ENCODE measurements at regions not wholly inside any gene's neighbourhood (a gene's known extent, or its start where the extent isn't known, plus 50 kb on each side); places are given as distances from the start of the nearest gene placed in this dataset.

DNA sequence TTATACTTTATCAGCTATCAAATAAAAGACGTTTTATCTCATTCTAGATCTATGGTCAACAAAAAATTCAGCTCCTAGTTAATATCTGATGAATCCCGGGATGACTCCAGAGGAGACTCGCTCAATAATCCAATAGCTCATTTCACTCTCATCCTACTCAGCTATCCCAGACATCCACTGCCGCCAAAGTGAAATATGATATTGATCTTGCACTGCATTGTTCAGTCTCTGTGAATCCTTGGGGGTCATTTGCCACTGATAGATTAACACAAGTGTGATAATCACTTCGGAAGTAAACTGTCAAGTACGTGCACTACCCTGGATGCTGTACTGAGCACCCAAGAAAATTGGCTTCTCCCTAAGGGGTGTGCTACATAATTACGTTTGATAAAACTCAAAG is 249.1 kb downstream of the SUCLG1 start:
- intact Hi-C loops (cut with DNase I; ENCODE audit: low total_unique reads) = loop anchor here (10.0 kb wide), 1 partner anchor 1105 kb away; no protein-coding TSS in a partner anchor
- H3K27me3 ChIP-seq = no peaks in the 10 kb centered on the region
- no peaks in the 10 kb centered on the region for H3K4me1 ChIP-seq
- H3K27ac ChIP-seq = no peak overlapping the region
- no peak overlapping the region for H3K4me3 ChIP-seq
- no peak for TF ChIP-seq POLR2A (IDR thresholded peaks at IDR 0.05)
- TF ChIP-seq, protein P1, sequence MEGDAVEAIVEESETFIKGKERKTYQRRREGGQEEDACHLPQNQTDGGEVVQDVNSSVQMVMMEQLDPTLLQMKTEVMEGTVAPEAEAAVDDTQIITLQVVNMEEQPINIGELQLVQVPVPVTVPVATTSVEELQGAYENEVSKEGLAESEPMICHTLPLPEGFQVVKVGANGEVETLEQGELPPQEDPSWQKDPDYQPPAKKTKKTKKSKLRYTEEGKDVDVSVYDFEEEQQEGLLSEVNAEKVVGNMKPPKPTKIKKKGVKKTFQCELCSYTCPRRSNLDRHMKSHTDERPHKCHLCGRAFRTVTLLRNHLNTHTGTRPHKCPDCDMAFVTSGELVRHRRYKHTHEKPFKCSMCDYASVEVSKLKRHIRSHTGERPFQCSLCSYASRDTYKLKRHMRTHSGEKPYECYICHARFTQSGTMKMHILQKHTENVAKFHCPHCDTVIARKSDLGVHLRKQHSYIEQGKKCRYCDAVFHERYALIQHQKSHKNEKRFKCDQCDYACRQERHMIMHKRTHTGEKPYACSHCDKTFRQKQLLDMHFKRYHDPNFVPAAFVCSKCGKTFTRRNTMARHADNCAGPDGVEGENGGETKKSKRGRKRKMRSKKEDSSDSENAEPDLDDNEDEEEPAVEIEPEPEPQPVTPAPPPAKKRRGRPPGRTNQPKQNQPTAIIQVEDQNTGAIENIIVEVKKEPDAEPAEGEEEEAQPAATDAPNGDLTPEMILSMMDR (IDR thresholded peaks at IDR 0.05) = no peak
- no peaks in the 10 kb centered on the region for H3K36me3 ChIP-seq
- H3K9me3 ChIP-seq = no peaks in the 10 kb centered on the region
- no peak for DNase-seq (ENCODE audit: low spot score in 2 of 2)

DNA sequence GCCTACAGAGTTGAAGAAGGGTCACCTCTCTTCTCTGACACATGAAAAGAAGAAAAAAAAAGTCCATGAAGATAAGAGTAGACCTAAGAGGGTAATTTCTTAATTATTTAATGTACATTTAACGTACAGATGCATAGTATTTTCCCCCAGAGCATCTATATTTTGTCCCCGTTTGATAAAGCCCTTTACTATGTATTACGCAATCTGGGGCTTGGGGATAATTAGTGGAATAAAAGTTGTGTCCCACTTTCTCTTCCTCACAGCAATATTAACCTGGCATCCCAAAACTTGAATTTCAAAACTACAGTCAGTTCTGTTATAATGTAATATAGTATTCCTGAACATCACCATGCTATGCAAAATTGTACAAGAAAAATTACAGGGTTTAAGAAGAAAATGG is 254.1 kb downstream of the SUCLG1 start:
- Histone ChIP-seq H3K36me3 (no peaks in the 10 kb centered on the region), H3K27ac (no peak overlapping the region), H3K4me1 (no peaks in the 10 kb centered on the region), H3K9me3 (no peaks in the 10 kb centered on the region), H3K4me3 (no peak overlapping the region), H3K27me3 (no peaks in the 10 kb centered on the region)
- no peak for TF ChIP-seq POLR2A (IDR thresholded peaks at IDR 0.05)
- TF ChIP-seq POLR2AphosphoS5 (IDR thresholded peaks at IDR 0.05) = no peak
- TF ChIP-seq, protein P1 (IDR thresholded peaks at IDR 0.05) = no peak
- no peak for DNase-seq (ENCODE audit: low spot score in 2 of 2)
- intact Hi-C loops (cut with DNase I; ENCODE audit: low total_unique reads) = no loop called here

DNA sequence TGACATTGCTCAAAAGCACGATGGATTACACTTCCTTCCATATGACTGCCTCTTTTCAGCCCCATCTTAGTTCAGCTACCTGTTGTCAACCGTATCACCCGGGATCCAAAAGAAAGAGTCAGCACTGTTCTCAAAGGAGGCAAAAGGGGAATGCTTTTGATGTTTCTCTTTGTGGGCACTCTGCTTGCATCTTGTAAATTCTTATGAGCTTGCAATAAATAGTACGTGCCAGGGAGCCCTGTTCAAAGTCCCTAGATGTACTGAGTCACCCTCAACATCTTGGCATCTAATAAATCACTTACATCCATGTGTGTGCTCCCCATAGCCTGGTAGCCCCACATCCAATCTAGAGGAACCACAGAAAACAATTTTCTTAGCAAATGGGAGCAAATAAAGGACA is 256.9 kb downstream of the SUCLG1 start:
- Histone ChIP-seq H3K27me3 (no peaks in the 10 kb centered on the region), H3K9me3 (no peaks in the 10 kb centered on the region), H3K4me1 (no peaks in the 10 kb centered on the region), H3K36me3 (no peaks in the 10 kb centered on the region), H3K4me3 (no peak overlapping the region), H3K27ac (no peak overlapping the region)
- DNase-seq (ENCODE audit: low spot score in 2 of 2) = no peak
- TF ChIP-seq POLR2AphosphoS5 (IDR thresholded peaks at IDR 0.05) (no peak), POLR2A (IDR thresholded peaks at IDR 0.05) (no peak)
- TF ChIP-seq, protein P1 (IDR thresholded peaks at IDR 0.05) = no peak
- intact Hi-C loops (cut with DNase I; ENCODE audit: low total_unique reads) = no loop called here

DNA sequence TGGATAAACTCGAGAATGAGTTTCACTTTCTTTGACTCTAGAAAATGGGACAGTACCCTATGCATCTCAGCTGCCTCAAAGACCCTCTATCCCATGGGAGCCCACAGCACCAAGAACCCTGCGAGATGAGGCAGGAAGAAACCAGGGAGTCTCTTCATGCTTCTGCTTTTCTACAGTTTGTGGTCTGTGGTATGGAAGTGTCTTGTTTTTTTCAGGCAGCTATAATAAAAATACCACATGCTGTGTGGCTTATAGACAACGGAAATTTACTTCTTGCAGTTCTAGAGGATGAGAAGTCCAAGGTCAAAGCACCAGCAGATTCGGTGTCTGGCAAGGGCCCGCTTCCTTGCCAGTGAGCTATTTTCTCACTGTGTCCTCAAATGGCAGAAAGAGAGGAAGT is 257.9 kb downstream of the SUCLG1 start:
- Histone ChIP-seq H3K36me3 (no peaks in the 10 kb centered on the region), H3K4me3 (no peak overlapping the region), H3K9me3 (no peaks in the 10 kb centered on the region), H3K27ac (no peak overlapping the region), H3K4me1 (no peaks in the 10 kb centered on the region), H3K27me3 (no peaks in the 10 kb centered on the region)
- DNase-seq (ENCODE audit: low spot score in 2 of 2) = no peak
- intact Hi-C loops (cut with DNase I; ENCODE audit: low total_unique reads) = no loop called here
- TF ChIP-seq, protein P1 (IDR thresholded peaks at IDR 0.05) = no peak
- TF ChIP-seq POLR2A (IDR thresholded peaks at IDR 0.05) (no peak), POLR2AphosphoS5 (IDR thresholded peaks at IDR 0.05) (no peak)

DNA sequence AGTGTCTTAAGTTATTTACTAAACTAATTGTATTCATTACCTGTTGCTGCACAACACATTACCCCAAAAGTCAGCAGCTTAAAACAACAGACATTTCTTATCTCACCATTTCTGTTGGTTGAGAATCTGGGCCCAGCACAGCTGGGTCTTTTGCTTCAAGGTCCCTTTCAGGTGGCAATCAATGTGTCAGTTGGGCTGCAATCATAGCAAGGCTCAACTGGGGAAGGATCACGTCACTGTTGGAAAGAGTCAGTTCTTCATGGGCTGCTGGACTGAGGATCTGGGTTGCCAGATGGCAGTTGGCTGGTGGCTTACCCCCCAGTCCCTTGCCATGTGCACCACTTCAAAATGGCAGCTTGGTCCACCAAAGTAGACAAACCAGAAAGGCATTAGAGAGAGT is 261.2 kb downstream of the SUCLG1 start:
- H3K9me3 ChIP-seq = no peaks in the 10 kb centered on the region

More for the DNA sequence above, 261.2 kb downstream of the SUCLG1 start:
- H3K4me3 ChIP-seq = no peak overlapping the region
- H3K4me1 ChIP-seq = no peaks in the 10 kb centered on the region
- DNase-seq (ENCODE audit: low spot score in 2 of 2) = no peak
- intact Hi-C loops (cut with DNase I; ENCODE audit: low total_unique reads) = no loop called here
- no peaks in the 10 kb centered on the region for H3K27me3 ChIP-seq
- no peak for TF ChIP-seq POLR2AphosphoS5 (IDR thresholded peaks at IDR 0.05)
- TF ChIP-seq, protein P1 (IDR thresholded peaks at IDR 0.05) = no peak
- TF ChIP-seq POLR2A (IDR thresholded peaks at IDR 0.05) = no peak
- H3K36me3 ChIP-seq = no peaks in the 10 kb centered on the region
- H3K27ac ChIP-seq = no peak overlapping the region

All from breast epithelium (tissue), 4 donors.